A549 (cell line): ENCODE measurements at regions not wholly inside any gene's neighbourhood (a gene's known extent, or its start where the extent isn't known, plus 50 kb on each side); places are given as distances from the start of the nearest gene placed in this dataset.

Experiments used
- ATAC-seq, 2 experiments: fragments of 200-7000 bp in 1 of 2; fragments of >200 bp in 1 of 2; cut with Nextera tagmentation in 1 of 2; cut with Tn5 transposase in 1 of 2; 3 replicates each; pipeline versions ENCODE4 v1.8.0 to v1.9.1; 2018 to 2020; ENCODE audit warnings: mild to moderate bottlenecking in 1 of 2, moderate library complexity in 1 of 2
- CTCF ChIA-PET: fragments of 300-600 bp; sonication (Branson Sonifier 250); formaldehyde crosslinking; extraction: SDS; loops from one replicate; lab custom pipeline; 2021; ENCODE audit warnings: antibody characterized with exemption, inconsistent platforms; lab: Yijun Ruan, JAX
- POLR2A ChIA-PET: fragments of 350-600 bp; formaldehyde crosslinking; extraction: SDS; loops from one replicate; lab custom pipeline; 2021; ENCODE audit warnings: antibody characterized with exemption, inconsistent platforms; lab: Yijun Ruan, JAX
- DNase-seq, 2 experiments: peaks; one replicate each; pipeline versions ENCODE4 v3.0.0 to v3.0.0-alpha.2; 2011 to 2016; ENCODE audit warnings: low read depth in 1 of 2, low spot score in 1 of 2
- FAIRE-seq: peaks from 2 replicates; lab custom pipeline; 2011; peaks lifted over from hg19 to GRCh38; lab: Jason Lieb, UNC
- H3K27ac ChIP-seq, 2 experiments: fragments of >200 bp; sonication (Bioruptor Twin); formaldehyde crosslinking; 3 replicates each; pipeline ENCODE4 v1.5.1; 2016 to 2017
- H3K4me1 ChIP-seq: fragments of >200 bp; sonication (Bioruptor Twin); formaldehyde crosslinking; 3 replicates; pipeline ENCODE4 v1.6.1; 2016
- H3K4me2 ChIP-seq: fragments of >200 bp; sonication (Bioruptor Twin); formaldehyde crosslinking; 3 replicates; pipeline ENCODE4 v1.6.1; 2016
- H3K4me3 ChIP-seq: fragments of >200 bp; sonication (Bioruptor Twin); formaldehyde crosslinking; 3 replicates; pipeline ENCODE4 v1.5.1; 2016
- H3K9me3 ChIP-seq: fragments of >200 bp; sonication (Bioruptor Twin); formaldehyde crosslinking; 3 replicates; pipeline ENCODE4 v1.6.1; 2016
- BCL3 ChIP-seq: fragments of >200 bp; sonication (Bioruptor Twin); formaldehyde crosslinking; IDR thresholded peaks from 3 replicates; pipeline ENCODE4 v1.6.1; 2016
- EP300 ChIP-seq, 2 experiments: fragments of >200 bp; sonication (Bioruptor Twin); formaldehyde crosslinking; IDR thresholded peaks; 2 replicates in 1 of 2; 3 replicates in 1 of 2; pipeline ENCODE4 v1.6.1; 2016 to 2017
- ESRRA ChIP-seq: fragments of 150-350 bp; IDR thresholded peaks from 2 replicates; pipeline ENCODE4 v1.6.1; 2014; ENCODE audit warnings: mild to moderate bottlenecking, low read length, borderline replicate concordance
- FOSL2 ChIP-seq, 2 experiments: fragments of 450-650 bp in 1 of 2; fragments of >200 bp in 1 of 2; sonication (Bioruptor Twin) in 1 of 2; formaldehyde crosslinking; IDR thresholded peaks; 2 replicates each; pipeline versions ENCODE4 v1.5.0 to v1.6.1; 2016 to 2020; ENCODE audit warnings: mild to moderate bottlenecking in 1 of 2, moderate library complexity in 1 of 2
- FOXS1 ChIP-seq: fragments of 250-450 bp; sonication (Bioruptor Pico); IDR thresholded peaks from 2 replicates; pipeline ENCODE4 v1.5.0; 2020; ENCODE audit warnings: mild to moderate bottlenecking, moderate library complexity
- GATA3 ChIP-seq: IDR thresholded peaks from 2 replicates; pipeline ENCODE4 v1.6.1; 2012; ENCODE audit warnings: borderline replicate concordance
- JUN ChIP-seq, 2 experiments: fragments of >200 bp; sonication (Bioruptor Twin); formaldehyde crosslinking; IDR thresholded peaks; 2 replicates in 1 of 2; 3 replicates in 1 of 2; pipeline ENCODE4 v1.6.1; 2016 to 2017
- JUNB ChIP-seq: fragments of >200 bp; sonication (Bioruptor Twin); formaldehyde crosslinking; IDR thresholded peaks from 2 replicates; pipeline ENCODE4 v1.6.1; 2016
- KDM5A ChIP-seq: fragments of 200-600 bp; sonication (generic); IDR thresholded peaks from 2 replicates; pipeline ENCODE4 v1.6.1; 2016; ENCODE audit warnings: antibody characterized with exemption, mild to moderate bottlenecking
- NPAS2 ChIP-seq: fragments of 250-450 bp; sonication (Bioruptor Pico); IDR thresholded peaks from 2 replicates; pipeline ENCODE4 v1.8.0; 2022; ENCODE audit warnings: mild to moderate bottlenecking, moderate library complexity, borderline replicate concordance
- POLR2A ChIP-seq: IDR thresholded peaks from 2 replicates; pipeline ENCODE4 v1.6.1; 2012; ENCODE audit warnings: mild to moderate bottlenecking, low read length
- POLR2AphosphoS2 ChIP-seq: conservative IDR thresholded peaks from 2 replicates; pipeline ENCODE4 v1.6.1; 2012; ENCODE audit warnings: low read length, improper control_type of control experiment, inconsistent platforms
- RARB ChIP-seq: fragments of 250-450 bp; sonication (Bioruptor Pico); IDR thresholded peaks from 2 replicates; pipeline ENCODE4 v1.8.0; 2021; ENCODE audit warnings: mild to moderate bottlenecking, moderate library complexity
- RFX5 ChIP-seq: fragments of 450-650 bp; IDR thresholded peaks from 2 replicates; pipeline ENCODE4 v1.7.1; 2014; ENCODE audit warnings: antibody characterized with exemption, mild to moderate bottlenecking, moderate library complexity
- ZSCAN20 ChIP-seq: fragments of 250-450 bp; sonication (Bioruptor Pico); IDR thresholded peaks from 2 replicates; pipeline ENCODE4 v1.8.0; 2022; ENCODE audit warnings: mild to moderate bottlenecking, moderate library complexity
- WGBS: methylation state at CpG from one replicate; pipeline ENCODE4 v1.1.6; 2017; ENCODE audit errors: missing lambda C conversion rate; 5-methylcytosine and 5-hydroxymethylcytosine counted together
- TF ChIP-seq, protein P1 (sequence below): fragments of 150-350 bp; IDR thresholded peaks from 2 replicates; pipeline ENCODE4 v1.6.1; 2014; ENCODE audit warnings: low read depth, mild to moderate bottlenecking, low read length
- TF ChIP-seq, protein P2 (sequence below): fragments of 200-600 bp; sonication (generic); IDR thresholded peaks from 2 replicates; pipeline ENCODE4 v1.6.1; 2016; ENCODE audit warnings: antibody characterized with exemption, mild to moderate bottlenecking, moderate library complexity

DNA sequence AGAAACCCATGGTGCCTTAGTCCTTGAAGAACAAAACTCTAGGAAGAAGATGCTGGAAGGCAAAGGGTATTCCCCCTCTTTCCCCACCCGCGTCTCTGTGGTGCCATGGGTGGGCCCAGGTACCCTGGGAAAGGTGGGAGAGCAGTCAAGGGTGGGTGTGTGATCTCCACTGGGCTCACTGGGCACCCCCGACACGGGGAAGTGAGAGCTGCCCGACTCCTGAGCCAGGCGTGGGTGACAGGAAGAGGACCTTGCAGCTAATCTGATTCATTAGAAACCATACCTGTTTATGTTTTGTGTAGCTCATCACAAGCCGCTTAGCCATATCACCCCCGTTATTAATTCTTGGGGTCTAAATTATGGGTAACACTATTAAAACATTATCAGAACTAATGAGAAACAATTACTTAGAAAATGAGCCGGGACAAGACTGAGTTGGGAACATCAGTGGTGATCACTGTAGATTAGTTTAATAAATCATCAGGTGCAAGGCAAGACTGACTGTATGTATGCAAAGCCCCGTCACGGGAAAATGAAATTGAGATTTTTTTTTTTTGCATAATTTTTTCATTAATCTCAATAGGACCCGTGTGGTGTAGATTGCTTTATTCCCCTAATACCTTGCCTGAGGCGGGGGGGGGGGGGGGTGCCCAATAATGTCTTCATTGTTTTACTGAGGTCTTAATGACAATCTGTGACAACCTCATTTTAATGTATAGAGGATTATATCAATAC, 77.3 kb downstream of the ZIC5 start (continued):
- TF ChIP-seq, protein P1, sequence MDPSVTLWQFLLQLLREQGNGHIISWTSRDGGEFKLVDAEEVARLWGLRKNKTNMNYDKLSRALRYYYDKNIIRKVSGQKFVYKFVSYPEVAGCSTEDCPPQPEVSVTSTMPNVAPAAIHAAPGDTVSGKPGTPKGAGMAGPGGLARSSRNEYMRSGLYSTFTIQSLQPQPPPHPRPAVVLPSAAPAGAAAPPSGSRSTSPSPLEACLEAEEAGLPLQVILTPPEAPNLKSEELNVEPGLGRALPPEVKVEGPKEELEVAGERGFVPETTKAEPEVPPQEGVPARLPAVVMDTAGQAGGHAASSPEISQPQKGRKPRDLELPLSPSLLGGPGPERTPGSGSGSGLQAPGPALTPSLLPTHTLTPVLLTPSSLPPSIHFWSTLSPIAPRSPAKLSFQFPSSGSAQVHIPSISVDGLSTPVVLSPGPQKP: no peak
- TF ChIP-seq ESRRA (no peak), GATA3 (no peak), ZSCAN20 (CRISPR knock-in tag) (no peak), RFX5 (no peak), JUNB (no peak), POLR2AphosphoS2 (no peak), EP300 (IDR thresholded peaks at IDR 0.05) (no peak), FOXS1 (no peak), JUN (IDR thresholded peaks at IDR 0.05) (no peak), BCL3 (no peak)

- ATAC-seq: no peak
- no peak for FAIRE-seq
- Histone ChIP-seq H3K4me1 (no peaks in the 10 kb centered on the region), H3K27ac (no peak overlapping the region), H3K9me3 (no peaks in the 10 kb centered on the region), H3K4me3 (no peak overlapping the region), H3K4me2 (no peak overlapping the region)
- no peak for DNase-seq
- 81% methylated on average over 7 of the region's 9 CpGs for WGBS
- ChIA-PET POLR2A (no interaction called here), CTCF (no interaction called here)
- no peak for TF ChIP-seq NPAS2 (CRISPR knock-in tag)
- TF ChIP-seq, protein P2, sequence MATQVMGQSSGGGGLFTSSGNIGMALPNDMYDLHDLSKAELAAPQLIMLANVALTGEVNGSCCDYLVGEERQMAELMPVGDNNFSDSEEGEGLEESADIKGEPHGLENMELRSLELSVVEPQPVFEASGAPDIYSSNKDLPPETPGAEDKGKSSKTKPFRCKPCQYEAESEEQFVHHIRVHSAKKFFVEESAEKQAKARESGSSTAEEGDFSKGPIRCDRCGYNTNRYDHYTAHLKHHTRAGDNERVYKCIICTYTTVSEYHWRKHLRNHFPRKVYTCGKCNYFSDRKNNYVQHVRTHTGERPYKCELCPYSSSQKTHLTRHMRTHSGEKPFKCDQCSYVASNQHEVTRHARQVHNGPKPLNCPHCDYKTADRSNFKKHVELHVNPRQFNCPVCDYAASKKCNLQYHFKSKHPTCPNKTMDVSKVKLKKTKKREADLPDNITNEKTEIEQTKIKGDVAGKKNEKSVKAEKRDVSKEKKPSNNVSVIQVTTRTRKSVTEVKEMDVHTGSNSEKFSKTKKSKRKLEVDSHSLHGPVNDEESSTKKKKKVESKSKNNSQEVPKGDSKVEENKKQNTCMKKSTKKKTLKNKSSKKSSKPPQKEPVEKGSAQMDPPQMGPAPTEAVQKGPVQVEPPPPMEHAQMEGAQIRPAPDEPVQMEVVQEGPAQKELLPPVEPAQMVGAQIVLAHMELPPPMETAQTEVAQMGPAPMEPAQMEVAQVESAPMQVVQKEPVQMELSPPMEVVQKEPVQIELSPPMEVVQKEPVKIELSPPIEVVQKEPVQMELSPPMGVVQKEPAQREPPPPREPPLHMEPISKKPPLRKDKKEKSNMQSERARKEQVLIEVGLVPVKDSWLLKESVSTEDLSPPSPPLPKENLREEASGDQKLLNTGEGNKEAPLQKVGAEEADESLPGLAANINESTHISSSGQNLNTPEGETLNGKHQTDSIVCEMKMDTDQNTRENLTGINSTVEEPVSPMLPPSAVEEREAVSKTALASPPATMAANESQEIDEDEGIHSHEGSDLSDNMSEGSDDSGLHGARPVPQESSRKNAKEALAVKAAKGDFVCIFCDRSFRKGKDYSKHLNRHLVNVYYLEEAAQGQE: no peak
- TF ChIP-seq, all 56 proteins: peak for 0
These were observed 78.0 kb downstream of the ZIC5 start for GRCh38 chr13:99893567-99893966.

DNA sequence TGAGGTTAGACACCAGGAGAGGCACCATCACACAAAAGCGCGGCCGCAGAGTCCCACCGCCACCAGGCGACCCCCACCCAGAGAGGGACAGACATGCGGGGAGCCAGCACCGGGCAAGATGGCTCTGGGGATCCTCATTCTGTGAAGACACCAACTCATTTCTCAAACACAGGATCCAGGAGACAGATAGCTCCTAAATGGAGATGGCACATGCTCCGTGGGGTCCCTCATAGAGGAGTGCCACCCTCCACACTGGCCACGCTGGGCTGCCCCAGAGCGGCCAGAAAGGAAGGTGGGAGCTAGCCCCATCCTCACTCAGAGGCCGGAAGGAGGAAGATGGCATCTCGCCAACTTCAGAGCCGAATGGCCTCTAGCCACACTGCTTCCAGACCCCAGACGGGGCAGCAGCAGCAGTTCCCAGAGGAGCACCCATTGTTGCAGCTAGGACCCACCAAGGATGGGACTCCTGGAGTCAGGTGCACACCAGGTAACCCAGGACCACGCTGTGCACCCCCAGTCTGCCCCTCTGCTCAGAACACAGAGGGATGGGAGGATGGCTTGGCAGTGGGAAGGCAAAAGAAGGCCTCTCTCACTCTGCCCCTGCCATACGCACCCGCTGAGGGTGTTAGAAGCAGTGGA, 78.6 kb downstream of the ZIC5 start:
- DNase-seq (no peak), FAIRE-seq (no peak), ATAC-seq (no peak)
- no peak overlapping the region for H3K4me2 ChIP-seq
- WGBS: 77% methylated on average over 7 of the region's 17 CpGs
- H3K9me3 ChIP-seq: no peaks in the 10 kb centered on the region
- H3K4me3 ChIP-seq: no peak overlapping the region
- ChIA-PET CTCF (interaction anchor here (0.9 kb wide), 1 partner anchor 20 kb away, joined by 3 read pairs; no protein-coding TSS in a partner anchor), POLR2A (no interaction called here)
- no peak overlapping the region for H3K27ac ChIP-seq
- TF ChIP-seq RFX5 (no peak), POLR2A (no peak), KDM5A (no peak), FOSL2 (IDR thresholded peaks at IDR 0.05) (no peak), FOSL2 (CRISPR knock-in tag; IDR thresholded peaks at IDR 0.05) (no peak), RARB (CRISPR knock-in tag) (no peak), POLR2AphosphoS2 (no peak)
- no peaks in the 10 kb centered on the region for H3K4me1 ChIP-seq
